HL-60 (cell line): ENCODE measurements at regions not wholly inside any gene's neighbourhood (a gene's known extent, or its start where the extent isn't known, plus 50 kb on each side); places are given as distances from the start of the nearest gene placed in this dataset.

Experiments
- DNase-seq, 2 experiments: peaks; one replicate each; pipeline ENCODE4 v3.0.0-alpha.2; 2010 to 2020; ENCODE audit warnings: low read depth in 1 of 2, low spot score in 1 of 2
- H3K27ac ChIP-seq: fragments of 250-450 bp; sonication (Bioruptor Pico); replicated peaks from 2 replicates; pipeline ENCODE4 v1.5.1; 2020; ENCODE audit warnings: mild to moderate bottlenecking, moderate library complexity
- H3K27me3 ChIP-seq: fragments of 250-450 bp; sonication (Bioruptor Pico); 2 replicates; pipeline ENCODE4 v1.5.1; 2021; ENCODE audit warnings: mild to moderate bottlenecking, moderate library complexity; ENCODE audit not compliant: insufficient read depth, poor library complexity, severe bottlenecking
- H3K4me3 ChIP-seq: replicated peaks from 2 replicates; pipeline ENCODE4 v1.5.1; 2011; ENCODE audit warnings: mild to moderate bottlenecking, control low read depth, low read length; ENCODE audit not compliant: insufficient read depth
- GABPA ChIP-seq: IDR thresholded peaks from 2 replicates; pipeline ENCODE4 v1.6.1; 2012; ENCODE audit warnings: low read depth
- POLR2AphosphoS5 ChIP-seq: IDR thresholded peaks from 2 replicates; pipeline ENCODE4 v1.6.1; 2012; ENCODE audit warnings: low read depth
- SPI1 ChIP-seq: IDR thresholded peaks from 2 replicates; pipeline ENCODE4 v1.6.1; 2012; ENCODE audit warnings: low read depth, mild to moderate bottlenecking, borderline replicate concordance
- TF ChIP-seq, protein P1 (sequence below): IDR thresholded peaks from one replicate; pipeline ENCODE4 v1.5.1; 2011; ENCODE audit warnings: low read length, control low read depth, inconsistent platforms; ENCODE audit not compliant: insufficient read depth
- TF ChIP-seq, protein P2 (sequence below): IDR thresholded peaks from 2 replicates; pipeline ENCODE4 v1.6.1; 2012; ENCODE audit warnings: low read depth; ENCODE audit not compliant: insufficient replicate concordance

DNA sequence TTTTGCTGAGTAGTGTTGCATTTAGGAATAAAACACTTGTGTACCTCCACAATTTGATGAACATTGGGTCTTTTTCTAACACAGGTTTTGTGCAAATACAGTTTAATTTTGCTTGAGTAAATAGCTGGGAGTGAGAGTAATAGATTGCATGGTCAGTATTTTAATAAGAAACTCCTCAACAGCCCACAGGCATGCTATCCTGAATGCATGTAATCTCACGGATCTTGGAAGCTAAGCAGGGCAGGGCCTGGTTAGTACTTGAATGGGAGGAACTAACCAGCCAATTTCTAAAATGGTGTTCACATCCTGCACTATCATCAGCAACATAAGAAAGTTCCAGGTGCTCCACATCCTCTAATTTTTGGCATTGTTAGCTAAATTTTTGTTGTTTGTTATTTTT, 685.4 kb upstream of the MBL2 start:
- no peak for DNase-seq

DNA sequence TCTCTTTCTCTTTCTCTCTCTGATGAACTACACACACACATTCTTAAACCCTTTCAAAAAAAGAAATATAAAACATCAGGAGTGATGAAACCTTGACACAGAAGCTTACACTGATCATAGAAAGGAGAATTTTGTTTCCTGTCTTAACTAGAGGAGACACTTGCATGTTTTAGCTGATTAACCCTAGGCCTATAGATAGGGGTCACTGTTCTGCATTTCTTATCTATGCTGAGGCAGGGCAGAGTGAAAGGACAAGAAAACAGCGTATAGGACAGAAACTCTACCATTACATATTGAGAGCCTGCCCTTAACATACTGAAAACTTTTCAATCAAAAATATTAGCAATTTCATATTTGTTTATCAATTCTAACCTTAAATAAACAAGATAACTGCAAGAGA, 680.6 kb upstream of the MBL2 start:
- DNase-seq, result no peak
- H3K4me3 ChIP-seq, result no peak overlapping the region
- H3K27me3 ChIP-seq, result no peaks in the 10 kb centered on the region
- no peak overlapping the region for H3K27ac ChIP-seq
- TF ChIP-seq POLR2AphosphoS5, result no peak
- TF ChIP-seq, protein P1, sequence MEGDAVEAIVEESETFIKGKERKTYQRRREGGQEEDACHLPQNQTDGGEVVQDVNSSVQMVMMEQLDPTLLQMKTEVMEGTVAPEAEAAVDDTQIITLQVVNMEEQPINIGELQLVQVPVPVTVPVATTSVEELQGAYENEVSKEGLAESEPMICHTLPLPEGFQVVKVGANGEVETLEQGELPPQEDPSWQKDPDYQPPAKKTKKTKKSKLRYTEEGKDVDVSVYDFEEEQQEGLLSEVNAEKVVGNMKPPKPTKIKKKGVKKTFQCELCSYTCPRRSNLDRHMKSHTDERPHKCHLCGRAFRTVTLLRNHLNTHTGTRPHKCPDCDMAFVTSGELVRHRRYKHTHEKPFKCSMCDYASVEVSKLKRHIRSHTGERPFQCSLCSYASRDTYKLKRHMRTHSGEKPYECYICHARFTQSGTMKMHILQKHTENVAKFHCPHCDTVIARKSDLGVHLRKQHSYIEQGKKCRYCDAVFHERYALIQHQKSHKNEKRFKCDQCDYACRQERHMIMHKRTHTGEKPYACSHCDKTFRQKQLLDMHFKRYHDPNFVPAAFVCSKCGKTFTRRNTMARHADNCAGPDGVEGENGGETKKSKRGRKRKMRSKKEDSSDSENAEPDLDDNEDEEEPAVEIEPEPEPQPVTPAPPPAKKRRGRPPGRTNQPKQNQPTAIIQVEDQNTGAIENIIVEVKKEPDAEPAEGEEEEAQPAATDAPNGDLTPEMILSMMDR, result no peak

More for the DNA sequence above, 685.4 kb upstream of the MBL2 start:
- TF ChIP-seq SPI1 (no peak), POLR2AphosphoS5 (no peak), GABPA (no peak)
- TF ChIP-seq, protein P1, result no peak
- TF ChIP-seq, protein P2, sequence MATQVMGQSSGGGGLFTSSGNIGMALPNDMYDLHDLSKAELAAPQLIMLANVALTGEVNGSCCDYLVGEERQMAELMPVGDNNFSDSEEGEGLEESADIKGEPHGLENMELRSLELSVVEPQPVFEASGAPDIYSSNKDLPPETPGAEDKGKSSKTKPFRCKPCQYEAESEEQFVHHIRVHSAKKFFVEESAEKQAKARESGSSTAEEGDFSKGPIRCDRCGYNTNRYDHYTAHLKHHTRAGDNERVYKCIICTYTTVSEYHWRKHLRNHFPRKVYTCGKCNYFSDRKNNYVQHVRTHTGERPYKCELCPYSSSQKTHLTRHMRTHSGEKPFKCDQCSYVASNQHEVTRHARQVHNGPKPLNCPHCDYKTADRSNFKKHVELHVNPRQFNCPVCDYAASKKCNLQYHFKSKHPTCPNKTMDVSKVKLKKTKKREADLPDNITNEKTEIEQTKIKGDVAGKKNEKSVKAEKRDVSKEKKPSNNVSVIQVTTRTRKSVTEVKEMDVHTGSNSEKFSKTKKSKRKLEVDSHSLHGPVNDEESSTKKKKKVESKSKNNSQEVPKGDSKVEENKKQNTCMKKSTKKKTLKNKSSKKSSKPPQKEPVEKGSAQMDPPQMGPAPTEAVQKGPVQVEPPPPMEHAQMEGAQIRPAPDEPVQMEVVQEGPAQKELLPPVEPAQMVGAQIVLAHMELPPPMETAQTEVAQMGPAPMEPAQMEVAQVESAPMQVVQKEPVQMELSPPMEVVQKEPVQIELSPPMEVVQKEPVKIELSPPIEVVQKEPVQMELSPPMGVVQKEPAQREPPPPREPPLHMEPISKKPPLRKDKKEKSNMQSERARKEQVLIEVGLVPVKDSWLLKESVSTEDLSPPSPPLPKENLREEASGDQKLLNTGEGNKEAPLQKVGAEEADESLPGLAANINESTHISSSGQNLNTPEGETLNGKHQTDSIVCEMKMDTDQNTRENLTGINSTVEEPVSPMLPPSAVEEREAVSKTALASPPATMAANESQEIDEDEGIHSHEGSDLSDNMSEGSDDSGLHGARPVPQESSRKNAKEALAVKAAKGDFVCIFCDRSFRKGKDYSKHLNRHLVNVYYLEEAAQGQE, result no peak
- Histone ChIP-seq H3K27me3 (no peaks in the 10 kb centered on the region), H3K27ac (no peak overlapping the region), H3K4me3 (no peak overlapping the region)

DNA sequence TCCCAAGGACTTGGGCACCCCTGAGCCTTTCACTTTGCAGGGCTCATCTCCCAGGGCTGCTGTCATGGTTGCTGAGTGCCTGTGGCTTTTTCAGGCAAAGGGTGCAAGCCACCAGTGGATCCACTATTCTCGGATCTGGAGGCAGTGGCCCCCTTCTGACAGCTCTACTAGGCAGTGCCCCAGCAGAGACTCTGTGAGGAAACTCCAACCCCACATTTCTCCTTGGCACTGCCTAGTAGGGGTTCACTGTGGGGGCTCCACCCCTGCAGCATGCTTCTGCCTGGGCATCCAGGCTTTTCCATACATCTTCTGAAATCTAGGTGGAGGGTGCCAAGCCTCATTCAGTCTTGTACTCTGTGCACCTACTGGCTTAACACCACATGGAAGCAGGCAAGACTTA, 675.0 kb upstream of the MBL2 start:
- TF ChIP-seq GABPA (no peak), SPI1 (no peak), POLR2AphosphoS5 (no peak)
- TF ChIP-seq, protein P2, result no peak
- TF ChIP-seq, protein P1, result no peak
- DNase-seq, result no peak
- Histone ChIP-seq H3K27ac (no peak overlapping the region), H3K27me3 (no peaks in the 10 kb centered on the region), H3K4me3 (no peak overlapping the region)

DNA sequence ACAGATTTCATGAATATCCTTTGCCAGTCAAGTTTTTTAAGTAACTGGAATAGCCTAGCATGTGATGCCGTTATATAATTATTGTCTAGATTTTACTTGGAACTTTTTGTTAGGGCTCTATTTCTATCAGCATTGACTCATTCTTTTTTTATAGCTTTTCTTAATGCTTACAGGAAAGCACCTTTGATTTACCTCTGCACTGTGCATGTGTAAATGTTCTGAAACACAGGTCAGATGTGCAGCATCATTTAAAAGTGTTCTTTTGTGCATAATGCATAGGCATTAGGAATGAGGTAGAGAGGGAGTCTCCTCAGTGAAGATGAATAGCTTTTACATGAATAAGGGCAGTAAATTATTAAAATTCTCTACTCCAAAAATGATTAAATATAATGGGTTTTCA, 669.3 kb upstream of the MBL2 start:
- no peak for DNase-seq
- Histone ChIP-seq H3K4me3 (no peak overlapping the region), H3K27me3 (no peaks in the 10 kb centered on the region), H3K27ac (no peak overlapping the region)
- TF ChIP-seq, protein P2, result no peak
- TF ChIP-seq, protein P1, result no peak
- no peak for TF ChIP-seq POLR2AphosphoS5
